GM12878 (cell line): ENCODE measurements at regions not wholly inside any gene's neighbourhood (a gene's known extent, or its start where the extent isn't known, plus 50 kb on each side); places are given as distances from the start of the nearest gene placed in this dataset.

Experiments used
- BHLHE40 ChIP-seq, 2 experiments: fragments of 450-650 bp in 1 of 2; IDR thresholded peaks; 2 replicates each; pipeline ENCODE4 v1.6.1; 2011 to 2017; ENCODE audit warnings: low read depth in 2 of 2, borderline replicate concordance in 1 of 2, improper control_type of control experiment in 1 of 2, low read length in 1 of 2, mild to moderate bottlenecking in 1 of 2
- CEBPB ChIP-seq, 2 experiments: fragments of 150-350 bp in 1 of 2; IDR thresholded peaks; 2 replicates each; pipeline ENCODE4 v1.6.1; 2012 to 2014; ENCODE audit warnings: low read depth in 2 of 2, low read length in 2 of 2, borderline replicate concordance in 1 of 2, inconsistent platforms in 1 of 2
- EED ChIP-seq: sonication (generic); IDR thresholded peaks from 2 replicates; pipeline ENCODE4 v1.6.1; 2016; ENCODE audit warnings: antibody characterized with exemption, low read depth
- EZH2 ChIP-seq: IDR thresholded peaks from 2 replicates; pipeline ENCODE4 v1.6.1; 2012; ENCODE audit warnings: low read depth, mild to moderate bottlenecking, control low read depth, inconsistent platforms, low read length, borderline replicate concordance; ENCODE audit not compliant: control insufficient read depth
- FOXM1 ChIP-seq: IDR thresholded peaks from 2 replicates; pipeline ENCODE4 v1.6.1; 2012; ENCODE audit warnings: low read depth, mild to moderate bottlenecking, inconsistent platforms, low read length, moderate library complexity
- HDAC6 ChIP-seq: fragments of 200-600 bp; sonication (generic); IDR thresholded peaks from one replicate; pipeline ENCODE4 v1.8.0; 2017; ENCODE audit warnings: antibody characterized with exemption; ENCODE audit not compliant: unreplicated experiment
- JUNB ChIP-seq: IDR thresholded peaks from 2 replicates; pipeline ENCODE4 v1.6.1; 2016; ENCODE audit warnings: antibody characterized with exemption, mild to moderate bottlenecking
- POLR2A ChIP-seq: IDR thresholded peaks from 2 replicates; pipeline ENCODE4 v1.6.1; 2011; ENCODE audit warnings: low read depth, mild to moderate bottlenecking, low read length
- POLR2AphosphoS5 ChIP-seq: IDR thresholded peaks from 2 replicates; pipeline ENCODE4 v1.6.1; 2011; ENCODE audit warnings: mild to moderate bottlenecking, low read length, inconsistent platforms
- TARDBP ChIP-seq: IDR thresholded peaks from 2 replicates; pipeline ENCODE4 v1.6.1; 2016; ENCODE audit warnings: borderline replicate concordance
- YBX1 ChIP-seq: fragments of 450-650 bp; IDR thresholded peaks from 2 replicates; pipeline ENCODE4 v1.6.1; 2016; ENCODE audit warnings: antibody characterized with exemption
- ZNF274 ChIP-seq: IDR thresholded peaks from one replicate; pipeline ENCODE4 v1.8.0; 2011; ENCODE audit not compliant: insufficient read length, insufficient read depth
- ZNF622 ChIP-seq: fragments of 450-650 bp; IDR thresholded peaks from 2 replicates; pipeline ENCODE4 v1.6.1; 2017; ENCODE audit warnings: mild to moderate bottlenecking, inconsistent platforms
- TF ChIP-seq, protein P1 (sequence below), 3 experiments: IDR thresholded peaks in 2 of 3; conservative IDR thresholded peaks in 1 of 3; 2 replicates each; pipeline ENCODE4 v1.5.1; 2011; ENCODE audit warnings: low read depth in 3 of 3, low read length in 3 of 3, mild to moderate bottlenecking in 3 of 3, control low read depth in 2 of 3, moderate library complexity in 2 of 3, inconsistent platforms in 1 of 3, mixed read lengths in 1 of 3; ENCODE audit not compliant: control insufficient read depth in 2 of 3, insufficient read depth in 1 of 3; ENCODE audit errors: extremely low read depth in 1 of 3

DNA sequence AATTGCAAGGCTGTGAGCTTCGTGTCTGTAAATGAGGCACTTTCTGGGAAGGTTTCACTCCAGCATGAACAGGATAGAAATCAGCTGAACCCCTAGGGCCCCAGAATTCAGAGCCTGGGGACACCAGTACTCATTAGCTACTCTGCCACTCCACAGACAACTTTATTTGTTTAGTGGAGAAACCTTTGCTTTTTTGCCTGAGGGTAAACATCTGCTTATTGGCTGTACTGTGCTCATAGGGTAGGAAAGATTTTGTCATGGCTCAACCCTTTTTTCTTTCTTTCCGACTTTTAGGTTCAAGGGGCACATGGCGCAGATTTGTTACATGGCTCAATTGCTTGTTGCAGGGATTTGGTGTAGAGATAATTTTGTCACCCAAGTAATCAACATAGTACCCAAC, 138.4 kb upstream of the BACE2 start:
- no peak for TF ChIP-seq BHLHE40 (IDR thresholded peaks at IDR 0.05; ENCODE audit: borderline replicate concordance in 1 of 2, low read depth in 2 of 2, low read length in 1 of 2)
- TF ChIP-seq ZNF274 = no peak
- no peak for TF ChIP-seq TARDBP
- no peak for TF ChIP-seq EZH2
- TF ChIP-seq, protein P1, sequence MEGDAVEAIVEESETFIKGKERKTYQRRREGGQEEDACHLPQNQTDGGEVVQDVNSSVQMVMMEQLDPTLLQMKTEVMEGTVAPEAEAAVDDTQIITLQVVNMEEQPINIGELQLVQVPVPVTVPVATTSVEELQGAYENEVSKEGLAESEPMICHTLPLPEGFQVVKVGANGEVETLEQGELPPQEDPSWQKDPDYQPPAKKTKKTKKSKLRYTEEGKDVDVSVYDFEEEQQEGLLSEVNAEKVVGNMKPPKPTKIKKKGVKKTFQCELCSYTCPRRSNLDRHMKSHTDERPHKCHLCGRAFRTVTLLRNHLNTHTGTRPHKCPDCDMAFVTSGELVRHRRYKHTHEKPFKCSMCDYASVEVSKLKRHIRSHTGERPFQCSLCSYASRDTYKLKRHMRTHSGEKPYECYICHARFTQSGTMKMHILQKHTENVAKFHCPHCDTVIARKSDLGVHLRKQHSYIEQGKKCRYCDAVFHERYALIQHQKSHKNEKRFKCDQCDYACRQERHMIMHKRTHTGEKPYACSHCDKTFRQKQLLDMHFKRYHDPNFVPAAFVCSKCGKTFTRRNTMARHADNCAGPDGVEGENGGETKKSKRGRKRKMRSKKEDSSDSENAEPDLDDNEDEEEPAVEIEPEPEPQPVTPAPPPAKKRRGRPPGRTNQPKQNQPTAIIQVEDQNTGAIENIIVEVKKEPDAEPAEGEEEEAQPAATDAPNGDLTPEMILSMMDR (IDR thresholded peaks at IDR 0.05 in 2 of 3, conservative IDR thresholded peaks at IDR 0.05 in 1 of 3; ENCODE audit: control insufficient read depth in 2 of 3, extremely low read depth in 1 of 3, insufficient read depth in 1 of 3, low read depth in 3 of 3, low read length in 3 of 3) = no peak
- TF ChIP-seq FOXM1 = no peak
- TF ChIP-seq CEBPB (IDR thresholded peaks at IDR 0.05; ENCODE audit: borderline replicate concordance in 1 of 2, low read depth in 2 of 2, low read length in 2 of 2) = no peak
- TF ChIP-seq EED = no peak
- no peak for TF ChIP-seq YBX1
- TF ChIP-seq POLR2AphosphoS5 = no peak
- no peak for TF ChIP-seq JUNB
- no peak for TF ChIP-seq HDAC6
- TF ChIP-seq POLR2A = no peak
- TF ChIP-seq ZNF622 = no peak
